WTC11 (cell line): ENCODE measurements at regions not wholly inside any gene's neighbourhood (a gene's known extent, or its start where the extent isn't known, plus 50 kb on each side); places are given as distances from the start of the nearest gene placed in this dataset.

Experiments
- ATAC-seq: fragments of 200-7000 bp; cut with Tn5 transposase; 2 replicates; pipeline ENCODE4 v1.10.0; 2021; ENCODE audit warnings: mild to moderate bottlenecking, moderate library complexity
- CTCF ChIA-PET: fragments of 300-600 bp; sonication (Branson Sonifier 250); formaldehyde crosslinking; loops from one replicate; lab custom pipeline; 2021; ENCODE audit warnings: antibody characterized with exemption; lab: Charles Lee
- POLR2A ChIA-PET: fragments of 350-600 bp; sonication (Branson Sonifier 250); formaldehyde crosslinking; loops from one replicate; lab custom pipeline; 2021; ENCODE audit warnings: antibody characterized with exemption; lab: Charles Lee
- DNase-seq: peaks from one replicate; pipeline ENCODE4 v3.0.0; 2021; ENCODE audit warnings: low spot score
- H3K27ac Mint-ChIP-seq: 2 replicates; pipeline ENCODE4 v1.8.0; 2021; ENCODE audit warnings: mixed read lengths
- H3K27me3 Mint-ChIP-seq: 2 replicates; pipeline ENCODE4 v1.8.0; 2021; ENCODE audit warnings: low read depth, mild to moderate bottlenecking, moderate library complexity, mixed read lengths
- H3K36me3 Mint-ChIP-seq: 2 replicates; pipeline ENCODE4 v1.8.0; 2021; ENCODE audit warnings: mixed read lengths
- H3K4me1 Mint-ChIP-seq: 2 replicates; pipeline ENCODE4 v1.8.0; 2022; ENCODE audit warnings: mixed read lengths
- H3K4me3 Mint-ChIP-seq: 2 replicates; pipeline ENCODE4 v1.8.0; 2021; ENCODE audit warnings: mild to moderate bottlenecking, moderate library complexity, mixed read lengths
- H3K9me3 Mint-ChIP-seq: 2 replicates; pipeline ENCODE4 v1.8.0; 2021; ENCODE audit warnings: mixed read lengths
- CDX4 ChIP-seq: fragments of 250-450 bp; sonication (Bioruptor Pico); IDR thresholded peaks from 2 replicates; pipeline ENCODE4 v1.9.0; 2021; ENCODE audit warnings: moderate library complexity, mild to moderate bottlenecking, inconsistent platforms, borderline replicate concordance
- E2F4 ChIP-seq: sonication (generic); formaldehyde crosslinking; IDR thresholded peaks from 2 replicates; pipeline ENCODE4 v1.8.1; 2022; ENCODE audit warnings: low read depth, mild to moderate bottlenecking, moderate library complexity, missing genetic modification reagents, borderline replicate concordance
- EMX1 ChIP-seq: fragments of 250-450 bp; sonication (Bioruptor Pico); IDR thresholded peaks from 2 replicates; pipeline ENCODE4 v1.8.0; 2021; ENCODE audit warnings: mild to moderate bottlenecking
- ETV6 ChIP-seq: sonication (generic); formaldehyde crosslinking; IDR thresholded peaks from 2 replicates; pipeline ENCODE4 v1.8.1; 2022; ENCODE audit warnings: mild to moderate bottlenecking, missing genetic modification reagents
- FOXP4 ChIP-seq: sonication (generic); formaldehyde crosslinking; IDR thresholded peaks from 2 replicates; pipeline ENCODE4 v1.8.0; 2022; ENCODE audit warnings: mild to moderate bottlenecking, missing genetic modification reagents
- HMGA2 ChIP-seq: fragments of 250-450 bp; sonication (Bioruptor Pico); IDR thresholded peaks from 2 replicates; pipeline ENCODE4 v1.4.0; 2021; ENCODE audit warnings: mild to moderate bottlenecking, moderate library complexity
- IRF1 ChIP-seq: sonication (generic); formaldehyde crosslinking; IDR thresholded peaks from 2 replicates; pipeline ENCODE4 v1.8.0; 2023; ENCODE audit warnings: missing genetic modification reagents
- NFE2L1 ChIP-seq: sonication (generic); formaldehyde crosslinking; IDR thresholded peaks from 2 replicates; pipeline ENCODE4 v1.8.1; 2023; ENCODE audit warnings: missing genetic modification reagents
- NR3C1 ChIP-seq: sonication (generic); formaldehyde crosslinking; conservative IDR thresholded peaks from 2 replicates; pipeline ENCODE4 v1.8.1; 2023; ENCODE audit warnings: low read depth, mild to moderate bottlenecking, missing genetic modification reagents
- PREB ChIP-seq: sonication (generic); formaldehyde crosslinking; IDR thresholded peaks from 2 replicates; pipeline ENCODE4 v1.8.1; 2022; ENCODE audit warnings: mild to moderate bottlenecking, missing genetic modification reagents, moderate library complexity, borderline replicate concordance
- PRRX2 ChIP-seq: fragments of 250-450 bp; sonication (Bioruptor Pico); IDR thresholded peaks from 2 replicates; pipeline ENCODE4 v1.8.0; 2021; ENCODE audit warnings: mild to moderate bottlenecking
- RELA ChIP-seq: sonication (generic); formaldehyde crosslinking; IDR thresholded peaks from 2 replicates; pipeline ENCODE4 v1.8.1; 2022; ENCODE audit warnings: missing genetic modification reagents, mild to moderate bottlenecking, borderline replicate concordance
- TEAD4 ChIP-seq: sonication (generic); formaldehyde crosslinking; IDR thresholded peaks from 2 replicates; pipeline ENCODE4 v1.8.0; 2022; ENCODE audit warnings: mild to moderate bottlenecking, missing genetic modification reagents
- TP53 ChIP-seq: sonication (generic); formaldehyde crosslinking; IDR thresholded peaks from 2 replicates; pipeline ENCODE4 v1.8.1; 2023; ENCODE audit warnings: mild to moderate bottlenecking, missing genetic modification reagents
- ZNF138 ChIP-seq: sonication (generic); formaldehyde crosslinking; conservative IDR thresholded peaks from 2 replicates; pipeline ENCODE4 v1.8.1; 2022; ENCODE audit warnings: mild to moderate bottlenecking, moderate library complexity, missing genetic modification reagents
- ZNF219 ChIP-seq: sonication (generic); formaldehyde crosslinking; IDR thresholded peaks from 2 replicates; pipeline ENCODE4 v1.8.0; 2023; ENCODE audit warnings: missing genetic modification reagents, mild to moderate bottlenecking, borderline replicate concordance
- ZNF232 ChIP-seq: sonication (generic); formaldehyde crosslinking; IDR thresholded peaks from 2 replicates; pipeline ENCODE4 v1.8.0; 2022; ENCODE audit warnings: mild to moderate bottlenecking, missing genetic modification reagents
- ZNF416 ChIP-seq: fragments of 250-450 bp; sonication (Bioruptor Pico); IDR thresholded peaks from 2 replicates; pipeline ENCODE4 v1.9.0; 2021; ENCODE audit warnings: mild to moderate bottlenecking, inconsistent platforms
- ZNF423 ChIP-seq: fragments of 250-450 bp; sonication (Bioruptor Pico); IDR thresholded peaks from 2 replicates; pipeline ENCODE4 v2.1.2; 2022; ENCODE audit warnings: mild to moderate bottlenecking, moderate library complexity
- TF ChIP-seq, protein P1 (sequence below): sonication (generic); formaldehyde crosslinking; IDR thresholded peaks from 2 replicates; pipeline ENCODE4 v1.8.0; 2022; ENCODE audit warnings: mild to moderate bottlenecking, missing genetic modification reagents
- TF ChIP-seq, protein P2 (sequence below): sonication (generic); formaldehyde crosslinking; IDR thresholded peaks from 2 replicates; pipeline ENCODE4 v1.8.1; 2022; ENCODE audit warnings: low read depth, missing genetic modification reagents, borderline replicate concordance

DNA sequence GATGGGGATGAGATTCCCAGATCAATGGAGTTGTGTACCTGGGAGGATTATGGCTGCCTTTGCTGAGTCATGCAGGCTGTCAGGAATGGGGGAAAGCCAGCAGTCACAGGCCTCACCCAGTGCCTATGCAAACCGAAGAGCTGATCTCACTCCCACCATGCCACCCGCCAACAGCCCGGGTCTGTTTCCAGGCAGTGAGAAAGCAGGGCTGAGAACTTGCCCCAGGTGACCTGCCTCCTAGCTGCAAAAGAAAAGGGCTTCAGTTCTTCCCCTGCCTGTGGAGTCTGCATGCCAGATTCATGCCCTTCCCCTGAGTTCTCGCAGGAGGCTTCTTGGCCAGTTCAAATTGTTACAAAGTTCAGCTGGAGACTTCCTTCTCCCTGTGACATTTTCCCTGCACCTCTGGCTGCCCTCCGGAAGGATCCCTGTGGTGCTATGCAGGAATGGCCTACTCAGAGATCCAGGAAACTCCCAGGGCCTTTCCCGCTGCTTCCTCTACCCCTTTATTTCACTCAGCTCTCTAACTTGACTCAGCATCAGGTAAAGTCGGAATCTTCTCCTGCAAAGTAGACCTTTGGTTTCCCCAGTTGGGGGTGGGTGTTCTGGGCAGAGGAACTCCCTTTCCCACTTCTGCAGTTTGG, 71.5 kb upstream of the B3GAT2 start:
- Mint-ChIP-seq H3K9me3 (no peaks in the 10 kb centered on the region), H3K27ac (0 out of 2 replicates have a peak overlapping the region, but pooled peaks have one; percentile 61), H3K27me3 (no peaks in the 10 kb centered on the region), H3K4me3 (no peak overlapping the region), H3K4me1 (peaks cover 17% of the 10 kb centered on the region), H3K36me3 (no peaks in the 10 kb centered on the region)
- ATAC-seq (peak; percentile 81), DNase-seq (peak; percentile 33)
- POLR2A ChIA-PET, result interaction anchor here (1.1 kb wide), 1 partner anchor 152 kb away, joined by 3 read pairs; no protein-coding TSS in a partner anchor
- TF ChIP-seq ETV6 (peak; percentile 94), NFE2L1 (CRISPR knock-in tag) (peak; percentile 74; the same call in 1 of the 2 replicates), ZNF423 (CRISPR knock-in tag) (peak; percentile 34; the same call in 1 of the 2 replicates), CDX4 (CRISPR knock-in tag) (no peak)
- TF ChIP-seq, protein P1, sequence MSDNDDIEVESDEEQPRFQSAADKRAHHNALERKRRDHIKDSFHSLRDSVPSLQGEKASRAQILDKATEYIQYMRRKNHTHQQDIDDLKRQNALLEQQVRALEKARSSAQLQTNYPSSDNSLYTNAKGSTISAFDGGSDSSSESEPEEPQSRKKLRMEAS, result peak; percentile 46; the same call in 1 of the 2 replicates
- CTCF ChIA-PET, result interaction anchor here (0.6 to 1.5 kb wide), 8 partner anchors 12 to 807 kb away, joined by 3 to 4 read pairs (median 3); no protein-coding TSS in a partner anchor

GRCh38 chr6:71028877-71029252, 72.0 kb upstream of the B3GAT2 start:
- no peak for TF ChIP-seq IRF1 (CRISPR knock-in tag)
- TF ChIP-seq ZNF138 (CRISPR knock-in tag), result no peak
- TF ChIP-seq EMX1, result no peak
- TF ChIP-seq E2F4 (CRISPR knock-in tag), result no peak
- TF ChIP-seq PREB (CRISPR knock-in tag), result no peak
- TF ChIP-seq, protein P2, sequence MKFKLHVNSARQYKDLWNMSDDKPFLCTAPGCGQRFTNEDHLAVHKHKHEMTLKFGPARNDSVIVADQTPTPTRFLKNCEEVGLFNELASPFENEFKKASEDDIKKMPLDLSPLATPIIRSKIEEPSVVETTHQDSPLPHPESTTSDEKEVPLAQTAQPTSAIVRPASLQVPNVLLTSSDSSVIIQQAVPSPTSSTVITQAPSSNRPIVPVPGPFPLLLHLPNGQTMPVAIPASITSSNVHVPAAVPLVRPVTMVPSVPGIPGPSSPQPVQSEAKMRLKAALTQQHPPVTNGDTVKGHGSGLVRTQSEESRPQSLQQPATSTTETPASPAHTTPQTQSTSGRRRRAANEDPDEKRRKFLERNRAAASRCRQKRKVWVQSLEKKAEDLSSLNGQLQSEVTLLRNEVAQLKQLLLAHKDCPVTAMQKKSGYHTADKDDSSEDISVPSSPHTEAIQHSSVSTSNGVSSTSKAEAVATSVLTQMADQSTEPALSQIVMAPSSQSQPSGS (CRISPR knock-in tag), result no peak
- TF ChIP-seq TEAD4 (CRISPR knock-in tag), result no peak
- TF ChIP-seq TP53 (CRISPR knock-in tag), result no peak
- no peak for TF ChIP-seq PRRX2 (CRISPR knock-in tag)
- TF ChIP-seq ZNF416 (CRISPR knock-in tag), result no peak
- no peak for TF ChIP-seq NR3C1 (CRISPR knock-in tag)
- Mint-ChIP-seq H3K27me3 (no peaks in the 10 kb centered on the region), H3K36me3 (no peaks in the 10 kb centered on the region), H3K4me3 (no peak overlapping the region), H3K27ac (no peak overlapping the region), H3K9me3 (no peaks in the 10 kb centered on the region), H3K4me1 (peaks cover 17% of the 10 kb centered on the region)
- ChIA-PET CTCF (interaction anchor here (0.6 to 1.5 kb wide), 8 partner anchors 11 to 808 kb away, joined by 3 to 4 read pairs (median 3); no protein-coding TSS in a partner anchor), POLR2A (no interaction called here)
- DNase-seq (no peak), ATAC-seq (peak; percentile 34)

- POLR2A ChIA-PET, result no interaction called here
- H3K4me3 Mint-ChIP-seq, result no peak overlapping the region
- CTCF ChIA-PET, result no interaction called here
- no peak overlapping the region for H3K27ac Mint-ChIP-seq
- ATAC-seq (no peak), DNase-seq (no peak)
- H3K9me3 Mint-ChIP-seq, result no peaks in the 10 kb centered on the region
- peaks cover 17% of the 10 kb centered on the region for H3K4me1 Mint-ChIP-seq
- no peaks in the 10 kb centered on the region for H3K27me3 Mint-ChIP-seq
- H3K36me3 Mint-ChIP-seq, result no peaks in the 10 kb centered on the region
- no peak for TF ChIP-seq CDX4 (CRISPR knock-in tag)
- no peak for TF ChIP-seq ZNF232 (CRISPR knock-in tag)
- no peak for TF ChIP-seq RELA (CRISPR knock-in tag)
- no peak for TF ChIP-seq HMGA2 (CRISPR knock-in tag)
- TF ChIP-seq ZNF219 (CRISPR knock-in tag), result no peak
- TF ChIP-seq FOXP4 (CRISPR knock-in tag), result no peak
These were observed 72.7 kb upstream of the B3GAT2 start for GRCh38 chr6:71029555-71029954.
